Esophagus squamous epithelium (tissue), 5 donors: ENCODE measurements at regions not wholly inside any gene's neighbourhood (a gene's known extent, or its start where the extent isn't known, plus 50 kb on each side); places are given as distances from the start of the nearest gene placed in this dataset.

Source experiments
- DNase-seq: peaks from one replicate; lab custom pipeline; 2025; lab: John Stamatoyannopoulos, UW
- H3K27ac ChIP-seq, 4 donors: fragments of 200-600 bp; sonication (generic); one replicate each; pipeline ENCODE4 v1.5.1; 2016 to 2019; ENCODE audit warnings: mild to moderate bottlenecking in 1 of 4
- H3K27me3 ChIP-seq, 4 donors: fragments of 200-600 bp; sonication (generic); 1 replicate in 3 of 4; 2 replicates in 1 of 4; pipeline versions ENCODE4 v1.5.1 to v1.6.0; 2017 to 2021; ENCODE audit warnings: antibody characterized with exemption in 1 of 4
- H3K36me3 ChIP-seq, 3 donors: fragments of 200-600 bp; sonication (generic); one replicate each; pipeline ENCODE4 v1.5.1; 2016 to 2019
- H3K4me1 ChIP-seq, 3 donors: fragments of 200-600 bp; sonication (generic); one replicate each; pipeline ENCODE4 v1.5.1; 2017 to 2019
- H3K4me3 ChIP-seq, 4 donors: fragments of 200-600 bp; sonication (generic); 1 replicate in 3 of 4; 2 replicates in 1 of 4; pipeline ENCODE4 v1.5.1; 2016 to 2019; ENCODE audit warnings: mild to moderate bottlenecking in 2 of 4, moderate library complexity in 1 of 4
- H3K9me3 ChIP-seq, 3 donors: fragments of 200-600 bp; sonication (generic); one replicate each; pipeline ENCODE4 v1.5.1; 2016 to 2019
- POLR2A ChIP-seq, 4 donors: fragments of 450-650 bp; IDR thresholded peaks; one replicate each; pipeline ENCODE4 v1.6.1; 2017; ENCODE audit warnings: antibody characterized with exemption in 4 of 4, mild to moderate bottlenecking in 4 of 4, moderate library complexity in 3 of 4
- WGBS, 2 donors: methylation state at CpG; one replicate each; pipeline ENCODE4 v1.1.5; 2018; 5-methylcytosine and 5-hydroxymethylcytosine counted together
- intact Hi-C: fragments of 100-400 bp; cut with DNase I; formaldehyde crosslinking; loops from one replicate; pipeline ENCODE4 v1.15.0; 2022
- TF ChIP-seq, protein P1 (sequence below), 6 experiments: fragments of 450-650 bp in 4 of 6; fragments of 200-600 bp in 2 of 6; sonication (generic) in 2 of 6; IDR thresholded peaks; one replicate each; pipeline ENCODE4 v1.5.1; 2016 to 2019; ENCODE audit warnings: antibody characterized with exemption in 6 of 6, mild to moderate bottlenecking in 4 of 6, moderate library complexity in 4 of 6
- donor health status: DM: yes; HTN: yes; CAD: no.

DNA sequence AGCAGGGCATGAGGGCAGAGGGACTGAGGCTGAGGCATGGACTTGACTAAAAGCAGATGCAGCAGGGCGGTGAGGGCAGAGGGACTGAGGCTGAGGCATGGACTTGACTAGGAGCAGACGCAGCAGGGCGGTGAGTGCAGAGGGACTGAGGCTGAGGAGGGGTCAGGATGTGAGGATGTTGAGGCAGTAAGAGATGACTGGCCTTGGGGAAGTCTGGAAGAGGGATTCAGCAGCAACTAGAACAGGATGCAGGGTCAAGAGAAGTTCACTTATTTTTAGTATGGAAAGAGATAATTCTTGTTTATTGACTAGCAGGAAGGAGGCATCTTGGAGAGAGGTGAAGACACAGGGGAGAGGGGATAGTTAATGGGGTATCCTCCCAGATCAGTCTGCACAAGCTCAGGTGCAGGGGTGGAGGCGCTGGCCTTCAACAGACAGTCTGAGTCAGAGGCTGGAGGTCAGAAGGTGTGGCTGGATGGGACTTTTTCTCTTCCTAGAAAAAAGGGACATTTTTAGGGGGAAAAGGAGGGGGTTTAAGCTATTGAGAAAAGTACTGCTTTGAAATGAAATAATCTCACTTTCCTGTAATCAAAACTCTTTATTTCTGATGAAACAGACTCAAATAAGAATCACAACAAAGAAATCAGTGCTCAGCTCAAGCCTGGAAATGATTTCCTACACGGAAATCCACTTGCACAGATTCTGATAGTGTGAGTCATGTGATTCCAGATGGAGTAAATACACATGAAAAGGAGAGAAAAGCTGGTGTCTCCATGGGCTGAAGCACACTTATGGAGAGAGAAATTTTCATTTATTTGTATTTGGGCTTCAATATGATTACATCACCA is 130.9 kb downstream of the PALM2AKAP2 start:
- Histone ChIP-seq H3K27me3 (no peaks in the 10 kb centered on the region), H3K9me3 (no peaks in the 10 kb centered on the region), H3K4me3 (no peak overlapping the region), H3K4me1 (peaks cover 3 to 48% (median 23%) of the 10 kb centered on the region in 3 donors), H3K36me3 (no peaks in the 10 kb centered on the region), H3K27ac (peak overlapping the region in 3 of 4 donors; percentile 53 to 82 (median 74))
- intact Hi-C loops: loop anchor here (5.0 kb wide), 1 partner anchor 131 kb away; no protein-coding TSS in a partner anchor
- 56 to 60% methylated on average over 5 of the region's 5 CpGs for WGBS, 2 donors
- TF ChIP-seq, protein P1, sequence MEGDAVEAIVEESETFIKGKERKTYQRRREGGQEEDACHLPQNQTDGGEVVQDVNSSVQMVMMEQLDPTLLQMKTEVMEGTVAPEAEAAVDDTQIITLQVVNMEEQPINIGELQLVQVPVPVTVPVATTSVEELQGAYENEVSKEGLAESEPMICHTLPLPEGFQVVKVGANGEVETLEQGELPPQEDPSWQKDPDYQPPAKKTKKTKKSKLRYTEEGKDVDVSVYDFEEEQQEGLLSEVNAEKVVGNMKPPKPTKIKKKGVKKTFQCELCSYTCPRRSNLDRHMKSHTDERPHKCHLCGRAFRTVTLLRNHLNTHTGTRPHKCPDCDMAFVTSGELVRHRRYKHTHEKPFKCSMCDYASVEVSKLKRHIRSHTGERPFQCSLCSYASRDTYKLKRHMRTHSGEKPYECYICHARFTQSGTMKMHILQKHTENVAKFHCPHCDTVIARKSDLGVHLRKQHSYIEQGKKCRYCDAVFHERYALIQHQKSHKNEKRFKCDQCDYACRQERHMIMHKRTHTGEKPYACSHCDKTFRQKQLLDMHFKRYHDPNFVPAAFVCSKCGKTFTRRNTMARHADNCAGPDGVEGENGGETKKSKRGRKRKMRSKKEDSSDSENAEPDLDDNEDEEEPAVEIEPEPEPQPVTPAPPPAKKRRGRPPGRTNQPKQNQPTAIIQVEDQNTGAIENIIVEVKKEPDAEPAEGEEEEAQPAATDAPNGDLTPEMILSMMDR (IDR thresholded peaks at IDR 0.05): no peak
- no peak for TF ChIP-seq POLR2A (IDR thresholded peaks at IDR 0.05)
- no peak for DNase-seq

DNA sequence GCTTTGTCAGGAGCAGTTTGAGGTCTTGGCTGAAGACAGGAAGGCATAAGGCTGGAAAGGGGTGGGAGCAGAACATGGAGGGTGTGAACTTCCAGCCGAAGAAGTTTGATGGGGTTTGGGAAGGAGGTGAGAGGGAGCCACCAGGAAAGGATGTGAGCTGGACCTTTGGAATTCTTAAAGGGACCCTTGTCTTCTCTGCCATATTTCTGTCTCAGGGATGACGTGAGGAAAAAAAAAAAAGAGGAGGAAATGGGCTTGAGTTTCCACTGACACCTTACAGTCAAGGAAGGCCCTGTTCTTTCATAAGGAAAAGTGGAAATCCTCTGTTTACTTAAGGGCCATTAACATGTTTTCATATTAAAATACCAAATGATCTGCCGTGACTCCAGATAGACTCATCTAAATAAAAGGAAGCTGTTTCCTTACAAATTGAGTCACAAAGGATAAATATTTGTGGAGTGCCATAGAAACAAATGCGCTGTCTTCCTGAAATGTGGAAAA is 132.1 kb downstream of the PALM2AKAP2 start:
- WGBS, 2 donors: 39 to 48% methylated on average over 4 of the region's 4 CpGs

DNA sequence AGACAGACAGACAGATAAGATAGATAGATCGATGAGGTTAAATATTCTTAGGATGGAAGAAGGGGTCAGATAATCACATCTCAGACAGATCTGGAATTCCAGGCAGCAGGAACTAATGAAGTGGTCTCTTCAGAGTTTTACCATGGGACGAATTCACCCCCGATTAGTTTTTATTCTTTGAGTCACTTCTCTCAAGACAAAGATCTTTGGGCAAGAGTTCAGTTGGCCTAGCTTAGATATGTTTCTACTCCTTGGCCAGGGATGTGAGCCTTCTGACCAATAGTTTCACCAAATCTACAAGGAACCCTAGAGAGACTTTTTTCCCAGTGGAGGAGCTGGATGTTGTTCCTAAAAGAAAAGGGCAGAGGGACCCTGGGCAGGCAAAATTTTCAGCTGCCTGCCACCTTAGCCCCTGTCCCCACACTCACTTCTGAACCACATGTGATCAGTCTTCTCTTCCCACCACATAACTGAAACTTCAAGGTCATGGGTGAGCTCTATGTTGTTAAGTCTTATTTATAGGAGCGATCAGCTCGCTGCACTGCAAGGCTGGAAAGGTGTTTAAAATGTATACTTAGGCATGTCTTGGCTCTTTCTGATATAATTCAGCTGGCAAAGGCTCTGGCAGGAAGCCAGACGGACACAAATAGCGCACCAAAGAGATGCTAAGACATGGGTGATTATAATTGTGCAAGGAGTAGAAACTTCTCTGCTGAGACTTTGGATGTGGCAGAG is 132.9 kb downstream of the PALM2AKAP2 start:
- peak overlapping the region; percentile 21 to 82 (median 62) for H3K27ac ChIP-seq
- 26 to 47% methylated on average over 7 of the region's 7 CpGs for WGBS, 2 donors
- H3K36me3 ChIP-seq: no peaks in the 10 kb centered on the region
- no peak overlapping the region for H3K4me3 ChIP-seq
- intact Hi-C loops: loop anchor here (5.0 kb wide), 1 partner anchor 129 kb away; no protein-coding TSS in a partner anchor
- DNase-seq: no peak
- peaks cover 3 to 52% (median 23%) of the 10 kb centered on the region in 3 donors for H3K4me1 ChIP-seq
- no peaks in the 10 kb centered on the region for H3K9me3 ChIP-seq
- H3K27me3 ChIP-seq: no peaks in the 10 kb centered on the region
- TF ChIP-seq, protein P1 (IDR thresholded peaks at IDR 0.05): no peak
- TF ChIP-seq POLR2A (IDR thresholded peaks at IDR 0.05): no peak

More for the DNA sequence above, 132.1 kb downstream of the PALM2AKAP2 start:
- Histone ChIP-seq H3K4me1 (peaks cover 3 to 48% (median 23%) of the 10 kb centered on the region in 3 donors), H3K4me3 (no peak overlapping the region), H3K9me3 (no peaks in the 10 kb centered on the region), H3K27me3 (no peaks in the 10 kb centered on the region), H3K27ac (peak overlapping the region; percentile 21 to 82 (median 64)), H3K36me3 (no peaks in the 10 kb centered on the region)
- DNase-seq: no peak
- TF ChIP-seq, protein P1 (IDR thresholded peaks at IDR 0.05): no peak
- intact Hi-C loops: loop anchor here (5.0 kb wide), 1 partner anchor 130 kb away; no protein-coding TSS in a partner anchor

DNA sequence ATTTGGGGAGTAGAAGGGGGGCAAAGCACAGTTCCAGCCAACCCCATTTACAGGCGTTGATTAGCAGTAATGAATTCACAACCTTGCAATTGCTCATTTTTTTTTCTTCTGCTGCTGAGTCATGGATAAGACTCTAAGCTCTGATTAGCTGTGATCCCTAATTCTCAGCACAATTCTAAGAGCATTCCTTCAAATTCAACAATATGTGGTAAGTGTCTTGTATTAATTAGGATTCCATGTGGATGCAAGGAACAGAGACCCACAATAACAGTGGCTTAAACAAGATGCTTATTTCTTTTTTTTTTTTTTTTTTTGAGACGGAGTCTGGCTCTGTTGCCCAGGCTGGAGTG is 133.4 kb downstream of the PALM2AKAP2 start:
- peaks cover 3 to 53% (median 18%) of the 10 kb centered on the region in 3 donors for H3K4me1 ChIP-seq
- no peak for DNase-seq
- WGBS, 2 donors: 0 to 30% methylated on average over 1 to 2 of the region's 2 CpGs

More for the DNA sequence above, 133.4 kb downstream of the PALM2AKAP2 start:
- TF ChIP-seq POLR2A (IDR thresholded peaks at IDR 0.05): no peak
- TF ChIP-seq, protein P1 (IDR thresholded peaks at IDR 0.05): no peak
- intact Hi-C loops: loop anchor here (5.0 kb wide), 1 partner anchor 129 kb away; no protein-coding TSS in a partner anchor
- Histone ChIP-seq H3K27ac (peak overlapping the region in 3 of 4 donors; percentile 49 to 82 (median 74)), H3K36me3 (no peaks in the 10 kb centered on the region), H3K4me3 (no peak overlapping the region), H3K9me3 (no peaks in the 10 kb centered on the region), H3K27me3 (no peaks in the 10 kb centered on the region)
